Brain pericyte (primary cell): ENCODE measurements at regions not wholly inside any gene's neighbourhood (a gene's known extent, or its start where the extent isn't known, plus 50 kb on each side); places are given as distances from the start of the nearest gene placed in this dataset.
A peak's percentile ranks its signal among the peaks of the same experiment; 100 is the strongest.
"Not testable (repeated sequence)": the region's sequence is repeated elsewhere in the genome, so short reads cannot be mapped to it uniquely, and the experiment has no call there.

Source experiments
- DNase-seq: peaks from one replicate; pipeline ENCODE4 v3.0.0-alpha.2; 2012; ENCODE audit warnings: low read depth, low spot score

- DNase-seq: no peak
These were observed 244.0 kb upstream of the SFRP2 start for GRCh38 chr4:154032914-154033313.

DNA sequence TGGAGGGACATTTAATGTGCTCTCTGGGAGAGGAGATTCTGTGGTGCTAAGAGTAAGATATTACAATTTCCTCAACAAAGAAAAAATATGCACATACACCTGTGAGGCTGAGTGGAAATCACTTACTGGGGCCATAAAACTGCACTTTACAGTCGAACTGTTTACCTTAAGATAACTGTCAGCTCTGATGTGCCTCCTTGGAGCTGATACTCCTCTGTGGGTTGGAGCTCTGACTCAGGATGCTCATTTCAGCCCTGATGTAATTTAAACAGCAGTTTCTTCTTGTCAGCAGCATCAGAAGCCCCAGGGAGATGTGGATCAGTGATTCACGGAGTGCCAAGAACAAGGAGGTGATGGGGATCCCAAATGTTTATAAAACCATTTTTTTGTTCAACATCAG, 241.9 kb upstream of the SFRP2 start:
- no peak for DNase-seq

DNA sequence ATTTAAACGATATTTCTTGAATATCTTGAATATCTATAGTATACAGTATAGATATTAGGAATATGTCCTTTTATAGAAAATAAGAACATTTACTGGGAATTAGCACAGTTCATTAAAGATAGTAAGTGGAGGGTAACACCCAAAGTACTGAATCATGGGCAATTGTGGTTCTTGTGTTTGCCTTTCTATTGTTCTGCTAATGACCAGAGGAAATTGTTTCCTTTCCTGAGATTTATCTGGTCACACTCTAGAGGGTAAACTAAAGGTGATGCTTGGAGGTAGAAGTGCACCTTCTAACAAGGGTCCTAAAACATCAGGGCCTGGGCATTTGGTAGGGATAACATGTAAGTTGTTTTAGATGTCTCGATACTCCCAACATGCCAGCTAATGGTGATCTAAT, 241.3 kb upstream of the SFRP2 start:
- DNase-seq: no peak

- DNase-seq: no peak
These were observed 240.3 kb upstream of the SFRP2 start for GRCh38 chr4:154029171-154029570.

DNA sequence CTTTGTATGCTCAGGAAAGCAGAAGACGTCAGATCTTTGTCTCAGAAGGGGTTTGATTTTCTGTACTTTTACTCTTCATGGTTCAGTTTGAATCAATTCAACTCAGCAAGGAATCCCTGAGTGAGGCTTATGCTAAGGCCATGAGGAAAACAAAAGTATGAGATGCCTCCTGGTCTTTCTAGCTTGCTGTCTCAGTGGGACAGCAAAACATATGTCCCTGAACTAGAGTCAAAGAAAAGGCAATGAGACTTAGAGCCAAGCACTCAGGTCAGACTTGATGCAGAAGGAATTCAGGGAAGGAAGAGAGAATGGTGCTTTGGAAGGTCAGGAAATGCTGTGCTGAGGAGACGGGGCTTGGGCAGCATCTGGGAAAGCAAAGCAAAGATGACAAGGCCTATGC, 236.2 kb upstream of the SFRP2 start:
- DNase-seq: no peak

- DNase-seq: no peak
These were observed 235.3 kb upstream of the SFRP2 start for GRCh38 chr4:154024097-154024694.

DNA sequence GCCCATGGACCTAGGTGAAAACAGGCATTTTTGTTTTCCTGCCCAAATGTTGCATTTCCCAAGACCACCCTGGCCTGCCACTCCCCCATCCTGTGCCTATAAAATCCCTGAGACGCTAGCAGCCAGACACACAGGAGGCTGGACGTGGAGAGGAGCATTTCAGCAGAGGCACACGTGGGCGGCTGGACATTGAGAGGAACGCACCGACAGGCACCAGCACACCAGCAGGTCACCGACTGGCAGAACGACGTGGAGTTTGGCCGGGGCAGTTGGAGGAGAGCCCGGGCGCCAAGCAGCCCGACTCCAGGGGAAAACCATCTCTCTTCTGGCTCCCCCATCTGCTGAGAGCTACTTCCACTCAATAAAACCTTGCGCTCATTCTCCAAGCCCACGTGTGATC, 234.8 kb upstream of the SFRP2 start:
- DNase-seq: not testable (repeated sequence)

DNA sequence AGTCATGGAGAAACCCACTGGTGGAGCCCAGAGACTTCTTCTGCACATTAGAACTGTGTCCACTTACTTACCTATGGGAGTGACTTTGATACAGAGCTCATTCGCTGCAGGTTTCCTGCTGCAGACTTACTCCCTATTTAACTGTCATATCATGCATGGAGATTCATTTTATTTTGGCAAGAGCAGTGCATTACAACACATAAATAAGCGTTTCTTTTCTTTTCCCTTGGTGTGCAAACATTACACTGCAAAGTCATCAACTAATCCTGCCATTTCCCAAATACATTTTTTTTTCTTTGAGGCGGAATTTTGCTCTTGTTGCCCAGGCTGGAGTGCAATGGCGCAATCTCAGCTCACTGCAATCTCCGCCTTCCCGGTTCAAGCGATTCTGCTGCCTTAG, 230.9 kb upstream of the SFRP2 start:
- DNase-seq: no peak

DNA sequence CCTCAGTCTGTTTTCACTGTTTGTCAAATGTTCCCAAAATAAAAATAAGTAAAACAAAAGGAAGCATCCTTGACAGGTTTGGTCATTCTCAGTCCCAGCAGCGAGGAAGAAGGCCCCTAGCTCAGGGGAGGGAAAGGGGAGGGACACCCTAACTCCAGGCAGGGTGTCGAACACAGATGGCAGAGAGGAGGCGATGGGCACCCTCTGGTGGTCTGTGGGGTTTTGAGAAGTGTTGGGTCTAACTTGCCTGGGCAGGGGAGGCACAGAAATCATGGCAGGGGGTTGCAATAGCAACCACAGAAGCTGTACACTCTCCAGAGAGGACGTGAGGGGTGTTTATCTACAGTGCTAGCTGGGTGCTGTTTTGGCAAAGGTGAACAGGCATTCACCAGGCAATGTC, 229.8 kb upstream of the SFRP2 start:
- DNase-seq: no peak

GRCh38 chr4:154015578-154015977, 226.7 kb upstream of the SFRP2 start:
- no peak for DNase-seq

DNA sequence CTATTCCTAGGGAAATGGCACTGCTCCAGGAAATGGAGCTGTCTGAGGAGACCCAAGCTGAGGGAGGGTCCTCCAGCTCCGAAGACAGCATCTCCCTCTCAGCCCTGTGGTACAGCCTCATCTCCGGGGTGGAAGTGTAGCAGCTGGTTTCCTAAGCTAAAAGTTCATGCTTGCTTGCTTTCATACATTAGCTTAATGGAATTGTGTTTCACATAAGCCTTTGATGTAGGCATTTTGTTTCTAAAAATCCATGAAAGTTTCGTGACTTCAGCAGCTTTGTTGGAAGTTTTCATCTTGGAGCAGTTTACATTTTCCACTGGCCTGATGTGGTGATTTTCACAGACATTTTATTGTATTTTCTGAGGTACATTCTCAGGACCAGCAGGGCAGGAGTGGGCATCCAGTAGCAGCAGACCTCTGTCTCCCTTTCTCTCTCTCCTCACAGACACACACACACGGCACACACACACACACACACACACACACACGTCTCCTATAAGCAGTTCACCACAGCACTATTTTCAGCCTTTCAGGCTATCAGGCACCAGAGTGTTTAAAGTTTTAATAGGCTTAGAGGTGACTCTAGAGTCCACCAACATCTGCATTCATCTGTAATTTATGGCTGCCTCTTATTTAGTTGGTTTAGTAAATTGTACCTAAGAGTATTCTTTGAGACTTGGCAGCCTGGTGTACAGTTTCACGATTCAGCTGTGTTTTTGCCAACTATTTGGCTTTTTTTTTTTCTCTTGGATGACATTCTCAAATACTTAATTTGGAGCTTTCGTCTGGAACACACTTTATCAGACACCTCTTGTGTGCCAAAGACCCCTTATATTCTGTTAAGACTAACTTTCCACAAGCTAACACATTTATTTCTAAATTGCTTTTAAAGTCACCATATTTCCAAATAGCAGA, 225.8 kb upstream of the SFRP2 start:
- DNase-seq: no peak

GRCh38 chr4:154013576-154013975, 224.7 kb upstream of the SFRP2 start:
- DNase-seq: no peak

- DNase-seq: no peak
These were observed 221.5 kb upstream of the SFRP2 start for GRCh38 chr4:154010371-154010770.

DNA sequence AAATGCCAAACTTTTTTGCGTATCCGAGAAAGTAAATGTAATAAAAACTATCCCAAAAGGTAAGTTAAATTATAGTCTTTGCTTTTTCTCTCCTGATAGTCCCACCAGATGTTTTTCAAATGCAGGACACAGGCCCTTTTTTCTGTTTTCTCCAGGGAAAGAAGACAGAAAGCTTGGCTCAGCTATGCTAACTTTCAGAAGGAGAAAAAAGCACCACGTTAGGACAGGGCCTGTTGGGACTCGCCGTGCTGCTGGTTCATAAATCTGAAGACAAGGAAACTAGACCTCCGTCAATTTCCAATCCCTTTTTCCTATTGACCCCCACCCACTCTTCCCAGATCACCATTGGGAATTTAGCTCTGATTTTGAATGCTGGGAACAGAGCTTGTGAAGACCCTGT, 220.9 kb upstream of the SFRP2 start:
- DNase-seq: no peak

DNA sequence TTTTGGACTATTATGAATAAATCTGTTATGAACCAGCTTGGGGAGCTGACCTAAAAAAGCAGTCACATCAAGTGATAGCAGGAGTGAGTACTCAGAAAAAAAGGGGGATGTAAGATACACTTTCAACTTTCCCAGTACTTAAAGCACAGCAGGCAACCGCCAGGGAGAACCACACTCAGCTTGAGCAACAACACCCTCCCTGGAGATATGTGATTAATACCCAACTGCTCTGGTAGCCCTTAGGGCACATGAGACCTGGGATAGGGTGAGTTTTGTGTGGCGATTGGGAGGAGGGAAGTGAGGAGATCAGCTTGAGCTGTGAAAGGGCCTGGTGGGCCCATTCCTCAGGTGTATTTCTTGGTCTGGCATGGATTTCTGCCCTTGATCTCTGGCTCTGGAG, 220.3 kb upstream of the SFRP2 start:
- DNase-seq: no peak

DNA sequence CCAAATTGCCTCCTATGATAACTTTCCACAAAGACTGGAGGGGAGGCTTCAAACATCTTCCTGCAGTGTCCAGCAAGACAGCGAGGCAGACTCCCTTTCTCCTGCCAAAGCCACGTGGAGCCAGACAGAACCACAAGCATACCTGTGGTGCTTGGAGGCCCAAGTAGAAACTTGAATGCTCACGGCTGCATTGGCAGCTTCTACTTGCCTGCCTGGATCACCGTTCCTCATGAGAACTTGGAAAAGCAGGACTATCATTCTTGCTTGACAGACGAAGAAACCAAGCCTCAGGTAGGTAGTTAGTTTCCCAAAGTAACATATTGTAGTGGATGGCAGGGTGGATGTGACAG, 216.3 kb upstream of the SFRP2 start:
- no peak for DNase-seq

- DNase-seq: peak; percentile 82
These were observed 215.8 kb upstream of the SFRP2 start for GRCh38 chr4:154004507-154005170.

GRCh38 chr4:154004016-154004415, 215.1 kb upstream of the SFRP2 start:
- DNase-seq: no peak

- no peak for DNase-seq
These were observed 214.5 kb upstream of the SFRP2 start for GRCh38 chr4:154003378-154003777.

GRCh38 chr4:154001193-154001592, 212.3 kb upstream of the SFRP2 start:
- no peak for DNase-seq

GRCh38 chr4:153997516-153997915, 208.6 kb upstream of the SFRP2 start:
- DNase-seq: no peak

DNA sequence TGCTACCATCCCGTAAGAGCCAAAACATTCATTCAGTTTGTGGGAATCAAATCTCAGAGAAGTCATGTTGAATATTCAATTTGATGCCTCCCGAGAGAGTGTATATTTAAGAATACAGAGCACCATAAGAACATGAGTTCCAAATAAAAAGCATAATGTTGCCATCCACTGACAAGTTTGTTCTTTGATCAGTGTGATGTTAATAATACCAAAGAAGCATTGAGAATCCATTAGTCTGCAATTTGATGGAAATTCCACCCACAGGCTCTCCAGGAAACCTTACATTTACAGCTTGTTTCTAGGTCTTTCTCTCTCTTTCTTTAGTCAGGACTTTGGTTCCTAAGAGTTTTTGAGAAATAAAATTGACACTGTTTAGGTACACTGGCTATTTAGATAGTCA, 200.6 kb upstream of the SFRP2 start:
- no peak for DNase-seq
